Nephron (organoid): ENCODE measurements at regions not wholly inside any gene's neighbourhood (a gene's known extent, or its start where the extent isn't known, plus 50 kb on each side); places are given as distances from the start of the nearest gene placed in this dataset.
A peak's percentile ranks its signal among the peaks of the same experiment; 100 is the strongest.

ENCODE experiments used
- H3K27ac Mint-ChIP-seq, 3 experiments: 2 replicates each; pipeline ENCODE4 v1.8.0; 2020; ENCODE audit warnings: mixed read lengths in 3 of 3, mild to moderate bottlenecking in 2 of 3, moderate library complexity in 1 of 3
- H3K27me3 Mint-ChIP-seq: 2 replicates; pipeline ENCODE4 v1.8.0; 2021; ENCODE audit warnings: low read depth, mild to moderate bottlenecking, moderate library complexity, mixed read lengths
- H3K36me3 Mint-ChIP-seq: 2 replicates; pipeline ENCODE4 v1.8.0; 2020; ENCODE audit warnings: low read depth, mixed read lengths
- H3K4me1 Mint-ChIP-seq: 2 replicates; pipeline ENCODE4 v1.8.0; 2020; ENCODE audit warnings: mixed read lengths
- H3K4me3 Mint-ChIP-seq, 3 experiments: 2 replicates each; pipeline ENCODE4 v1.8.0; 2020; ENCODE audit warnings: mild to moderate bottlenecking in 3 of 3, mixed read lengths in 3 of 3, moderate library complexity in 2 of 3
- H3K9me3 Mint-ChIP-seq: 2 replicates; pipeline ENCODE4 v1.8.0; 2020; ENCODE audit warnings: mixed read lengths
- CTCF ChIP-seq, 3 experiments: fragments of 200-600 bp; sonication (generic); IDR thresholded peaks; one replicate each; pipeline ENCODE4 v1.5.0; 2021; ENCODE audit warnings: antibody characterized with exemption in 3 of 3; ENCODE audit not compliant: unreplicated experiment in 3 of 3

DNA sequence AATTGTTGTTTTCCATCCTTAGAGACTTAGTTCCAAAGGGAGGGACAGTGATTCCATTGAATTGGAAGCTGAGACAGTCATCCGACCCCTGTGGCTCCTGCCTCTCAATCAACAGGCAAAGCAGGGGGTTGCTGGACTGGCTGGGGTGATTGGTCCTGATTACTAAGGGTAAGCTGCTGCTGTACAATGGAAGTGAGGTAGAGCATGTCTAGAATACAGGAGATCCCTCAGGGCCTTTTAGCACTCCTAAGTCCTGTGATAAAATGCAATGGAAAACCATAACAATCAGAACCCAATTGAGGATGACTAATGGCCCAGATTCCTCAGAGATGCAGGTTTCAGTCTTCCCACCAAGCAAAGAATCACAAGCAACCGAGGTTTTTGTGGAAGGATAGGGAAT, 127.6 kb downstream of the AASDH start:
- Mint-ChIP-seq H3K27ac (peak overlapping the region in 1 of 3 experiments; percentile 17), H3K4me1 (no peaks in the 10 kb centered on the region), H3K9me3 (peaks cover 9% of the 10 kb centered on the region), H3K27me3 (no peaks in the 10 kb centered on the region), H3K36me3 (peaks cover 36% of the 10 kb centered on the region), H3K4me3 (no peak overlapping the region)
- no peak for TF ChIP-seq CTCF (IDR thresholded peaks at IDR 0.05; ENCODE audit: unreplicated experiment in 3 of 3)

DNA sequence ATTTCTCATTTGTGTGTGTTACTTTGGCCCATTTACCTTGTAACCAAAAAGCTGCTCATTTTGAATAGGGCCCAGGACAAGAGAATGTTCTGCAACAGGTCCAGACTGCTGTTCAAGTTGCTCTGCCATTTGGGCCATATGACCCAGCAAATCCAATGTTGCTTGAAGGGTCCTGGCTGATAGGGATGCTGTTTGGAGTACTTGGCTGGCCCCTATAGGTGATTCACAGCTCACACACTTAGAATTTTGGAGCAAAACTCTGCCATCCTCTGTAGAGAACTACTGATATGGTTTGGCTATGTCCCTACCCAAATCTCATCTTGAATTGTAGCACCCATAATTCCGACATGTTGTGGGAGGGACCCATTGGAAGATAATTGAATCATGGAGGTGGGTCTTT, 131.5 kb downstream of the AASDH start:
- Mint-ChIP-seq H3K9me3 (no peaks in the 10 kb centered on the region), H3K4me1 (peaks cover 30% of the 10 kb centered on the region), H3K27me3 (no peaks in the 10 kb centered on the region), H3K36me3 (peaks cover 23% of the 10 kb centered on the region), H3K4me3 (no peak overlapping the region), H3K27ac (no peak overlapping the region)
- no peak for TF ChIP-seq CTCF (IDR thresholded peaks at IDR 0.05; ENCODE audit: unreplicated experiment in 3 of 3)

DNA sequence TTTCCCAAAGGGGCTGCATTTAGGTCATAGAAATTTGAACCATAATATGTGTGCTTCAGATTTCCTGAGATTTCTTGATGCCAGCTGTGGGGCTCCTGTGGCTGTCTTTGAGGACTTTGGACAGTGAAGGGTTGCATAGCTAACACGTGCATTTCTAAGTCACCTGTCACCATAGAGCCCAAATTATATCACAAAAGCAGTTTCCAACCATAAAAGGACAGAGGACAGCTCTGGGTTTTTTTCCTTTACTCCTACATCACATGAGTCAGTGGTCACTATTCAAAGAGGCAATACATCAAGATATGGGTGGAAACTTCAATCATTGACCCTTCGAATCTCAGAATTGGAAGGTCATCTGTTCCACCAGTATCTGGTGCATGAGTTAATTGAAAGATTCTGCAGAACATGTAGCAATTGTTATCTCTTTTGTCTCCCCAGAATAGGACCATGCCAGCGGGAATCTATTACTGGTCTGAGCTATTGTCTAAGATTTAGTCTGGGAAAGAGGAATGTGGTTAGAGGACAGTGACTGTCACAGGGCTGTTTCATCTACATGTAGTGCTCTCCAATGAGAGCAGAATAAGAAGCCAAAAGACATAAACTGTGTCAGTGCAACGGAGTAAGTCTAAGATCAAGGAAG, 133.5 kb downstream of the AASDH start:
- H3K4me1 Mint-ChIP-seq: peaks cover 41% of the 10 kb centered on the region

GRCh38 chr4:56252561-56253152, 134.6 kb downstream of the AASDH start:
- peaks cover 29% of the 10 kb centered on the region for H3K36me3 Mint-ChIP-seq
- TF ChIP-seq CTCF (IDR thresholded peaks at IDR 0.05; ENCODE audit: unreplicated experiment in 3 of 3): no peak
- H3K27me3 Mint-ChIP-seq: no peaks in the 10 kb centered on the region
- no peak overlapping the region for H3K4me3 Mint-ChIP-seq
- peaks cover 41% of the 10 kb centered on the region for H3K4me1 Mint-ChIP-seq
- no peaks in the 10 kb centered on the region for H3K9me3 Mint-ChIP-seq
- no peak overlapping the region for H3K27ac Mint-ChIP-seq

More for the DNA sequence above, 133.5 kb downstream of the AASDH start:
- Mint-ChIP-seq H3K9me3 (no peaks in the 10 kb centered on the region), H3K27ac (peak overlapping the region in 1 of 3 experiments; percentile 41), H3K27me3 (no peaks in the 10 kb centered on the region), H3K4me3 (no peak overlapping the region), H3K36me3 (peaks cover 29% of the 10 kb centered on the region)
- TF ChIP-seq CTCF (IDR thresholded peaks at IDR 0.05; ENCODE audit: unreplicated experiment in 3 of 3): no peak

DNA sequence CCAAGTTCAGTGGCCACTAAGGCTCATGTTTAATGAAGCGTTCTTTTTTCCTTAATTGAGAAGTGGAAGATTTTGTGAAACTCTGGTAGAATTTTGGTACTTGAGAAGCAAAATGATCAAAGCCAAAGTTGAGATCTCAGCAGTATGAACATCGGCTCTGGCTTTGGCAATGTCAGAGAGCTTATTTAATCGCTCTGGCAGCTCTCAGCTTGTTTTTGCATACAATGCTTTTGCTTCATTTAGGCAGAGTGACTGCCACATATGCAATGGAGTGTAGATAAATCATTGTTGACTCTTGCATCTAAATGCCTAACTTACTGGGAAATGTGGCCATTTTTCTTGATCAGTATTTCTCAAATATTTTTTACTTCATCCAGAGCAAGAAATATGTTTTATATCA, 135.7 kb downstream of the AASDH start:
- Mint-ChIP-seq H3K27me3 (no peaks in the 10 kb centered on the region), H3K4me1 (peaks cover 48% of the 10 kb centered on the region), H3K4me3 (no peak overlapping the region), H3K9me3 (no peaks in the 10 kb centered on the region), H3K36me3 (peaks cover 26% of the 10 kb centered on the region), H3K27ac (peak overlapping the region in 2 of 3 experiments; percentile 26 to 76)
- no peak for TF ChIP-seq CTCF (IDR thresholded peaks at IDR 0.05; ENCODE audit: unreplicated experiment in 3 of 3)

GRCh38 chr4:56250776-56251175, 136.5 kb downstream of the AASDH start:
- Mint-ChIP-seq H3K36me3 (peaks cover 19% of the 10 kb centered on the region), H3K9me3 (no peaks in the 10 kb centered on the region), H3K4me1 (peaks cover 48% of the 10 kb centered on the region), H3K27me3 (no peaks in the 10 kb centered on the region), H3K4me3 (no peak overlapping the region), H3K27ac (peak overlapping the region; percentile 26 to 76 (median 57))
- no peak for TF ChIP-seq CTCF (IDR thresholded peaks at IDR 0.05; ENCODE audit: unreplicated experiment in 3 of 3)
